ENCODE measurements at regions not wholly inside any gene's neighbourhood (a gene's known extent, or its start where the extent isn't known, plus 50 kb on each side); places are given as distances from the start of the nearest gene placed in this dataset.

- no peak for TF ChIP-seq CTCF (IDR thresholded peaks at IDR 0.05; ENCODE audit: poor library complexity, severe bottlenecking)
- no peak for TF ChIP-seq REST (IDR thresholded peaks at IDR 0.05; ENCODE audit: borderline replicate concordance)
- TF ChIP-seq EZH2 (IDR thresholded peaks at IDR 0.05; ENCODE audit: borderline replicate concordance, insufficient read depth, low read length, poor library complexity, severe bottlenecking), result no peak
- no peak for TF ChIP-seq POLR2AphosphoS5 (IDR thresholded peaks at IDR 0.05)
- no peak for TF ChIP-seq MXI1 (conservative IDR thresholded peaks at IDR 0.05; ENCODE audit: poor library complexity, severe bottlenecking)
- no peak for TF ChIP-seq RAD21 (conservative IDR thresholded peaks at IDR 0.05)
Measured at GRCh38 chr1:165036403-165036802, 320.1 kb downstream of the LMX1A start.
